Central memory CD4-positive, alpha-beta T cell (primary cell): ENCODE measurements at regions not wholly inside any gene's neighbourhood (a gene's known extent, or its start where the extent isn't known, plus 50 kb on each side); places are given as distances from the start of the nearest gene placed in this dataset.

ENCODE experiments used
- DNase-seq: peaks from one replicate; pipeline ENCODE4 v3.0.0; 2022

DNA sequence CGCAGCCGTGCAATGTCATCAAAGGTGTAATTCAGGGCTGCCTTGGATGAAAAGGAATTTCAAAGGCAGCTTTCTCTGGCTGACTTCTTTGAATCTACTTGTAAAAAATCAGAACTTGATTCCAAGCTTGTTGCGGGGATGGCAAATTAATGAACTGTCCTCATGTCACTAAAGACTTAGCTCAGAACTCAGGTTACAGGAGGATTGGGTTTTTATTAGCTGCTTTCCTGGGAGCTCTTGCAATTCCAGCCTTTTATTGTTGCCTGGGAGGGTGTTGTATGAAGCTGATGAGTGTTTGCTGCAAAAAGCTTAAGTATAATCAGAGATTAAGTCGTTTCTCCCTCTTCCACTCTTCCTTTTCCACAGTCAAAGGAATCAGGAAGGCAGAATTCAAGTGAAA, 113.0 kb upstream of the CDH4 start:
- no peak for DNase-seq

DNA sequence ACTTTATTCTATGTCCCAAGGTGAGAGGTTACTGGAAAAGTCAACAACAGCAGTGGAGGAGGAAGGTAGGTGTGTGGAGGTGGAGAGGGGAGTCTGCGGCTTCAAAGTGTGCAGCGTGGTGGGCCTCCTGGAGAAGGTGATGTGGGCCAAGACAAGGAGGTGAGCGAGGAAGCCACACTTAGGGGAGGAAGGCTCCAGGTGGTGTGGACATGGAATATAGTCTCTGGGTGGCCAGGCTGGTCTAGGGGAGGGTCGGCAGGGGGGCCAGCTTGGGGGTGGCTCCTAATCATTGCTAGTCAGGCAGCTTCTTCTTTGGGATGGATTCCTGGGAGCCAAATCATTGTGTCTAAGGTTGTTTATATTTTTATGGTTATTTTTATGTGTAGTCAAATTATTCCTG, 111.5 kb upstream of the CDH4 start:
- no peak for DNase-seq

DNA sequence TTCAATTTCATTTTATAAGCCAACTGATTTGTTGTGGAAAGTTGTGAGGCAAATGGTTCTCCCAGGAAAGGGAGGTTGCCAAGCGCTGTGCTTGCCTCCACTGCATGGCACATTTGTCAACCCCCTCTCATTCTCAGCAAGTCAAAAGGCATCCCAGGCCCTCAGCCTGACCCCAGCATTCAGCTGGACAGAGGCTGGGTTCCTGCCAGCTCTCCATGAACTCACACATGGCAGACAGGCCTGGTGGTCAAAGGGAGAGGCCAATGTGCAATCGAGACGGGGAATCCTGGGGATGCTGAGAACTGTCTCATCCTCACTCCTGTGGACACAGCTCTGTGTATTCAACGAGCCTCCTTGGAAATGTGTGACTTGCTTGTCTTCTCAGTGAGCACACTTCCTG, 106.0 kb upstream of the CDH4 start:
- no peak for DNase-seq

DNA sequence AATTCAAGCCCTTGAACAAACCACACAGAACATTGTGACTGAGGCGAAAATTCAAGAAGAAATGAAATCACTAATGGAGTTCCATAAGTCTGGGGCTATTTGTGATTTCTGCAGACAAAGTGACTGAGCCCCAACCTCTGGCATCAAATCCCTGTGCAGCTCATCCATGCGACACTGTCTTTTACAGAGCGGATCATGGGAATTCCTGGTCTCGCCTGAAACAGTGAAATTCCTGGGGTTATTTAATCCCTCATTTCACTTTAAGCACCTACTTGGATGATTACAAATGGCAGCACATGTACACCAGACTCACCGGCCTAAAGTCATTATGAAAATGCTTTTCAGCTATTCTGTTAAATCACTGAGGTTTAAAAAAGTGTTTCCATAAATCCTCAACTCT, 102.4 kb upstream of the CDH4 start:
- DNase-seq = no peak

DNA sequence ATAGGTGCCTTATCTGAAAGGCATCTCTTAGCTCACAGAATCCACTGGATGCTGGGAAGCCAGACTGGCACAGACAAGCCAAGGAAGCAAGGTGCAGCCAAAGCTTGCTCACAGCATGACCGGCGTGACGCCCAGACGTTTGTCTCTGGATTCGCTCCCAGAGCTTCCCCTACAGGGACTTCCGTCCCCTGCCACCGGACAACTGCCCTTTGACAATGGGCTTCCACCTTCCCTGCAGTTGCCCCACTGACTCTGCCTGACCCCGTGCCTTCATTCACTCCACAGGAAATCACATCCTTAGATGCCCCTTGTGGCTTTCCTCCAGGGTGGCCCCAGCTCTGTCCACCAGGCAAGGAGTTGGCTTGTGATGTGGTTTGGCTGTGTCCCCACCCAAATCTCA, 94.8 kb upstream of the CDH4 start:
- DNase-seq = no peak

DNA sequence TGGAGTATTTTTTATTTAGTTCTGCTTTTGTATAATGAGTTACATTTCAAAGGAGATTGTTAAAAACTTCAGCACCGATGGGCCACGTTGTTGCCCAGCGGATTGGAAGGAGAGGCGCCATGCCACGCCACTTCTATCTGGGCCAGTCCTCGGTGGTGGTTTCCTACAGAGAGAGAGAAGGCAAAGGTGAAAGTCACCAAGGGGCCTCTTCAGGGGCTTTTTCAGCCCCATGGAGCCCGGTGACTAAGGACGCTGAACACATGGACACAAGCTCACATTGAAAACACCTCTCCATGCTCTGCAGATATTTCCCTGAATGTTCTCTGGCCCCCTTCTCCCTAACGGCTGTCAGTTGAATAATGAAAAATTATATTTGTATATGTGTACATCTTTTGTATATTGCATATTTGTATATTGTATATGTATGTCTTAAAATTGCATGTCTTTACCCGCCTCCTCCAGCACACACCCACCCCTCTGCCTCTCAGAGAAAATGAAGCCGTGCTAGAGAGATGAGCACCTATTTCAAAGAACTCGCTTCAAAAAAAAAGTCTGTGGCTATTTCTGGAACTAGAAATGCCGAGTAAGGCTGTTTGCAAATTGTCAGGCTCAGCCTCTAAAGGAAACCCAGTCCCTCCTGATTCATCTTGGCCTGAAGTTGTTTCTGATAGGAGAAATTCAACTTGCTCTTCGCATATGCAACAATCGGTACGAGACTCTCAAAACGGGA, 91.9 kb upstream of the CDH4 start:
- no peak for DNase-seq

DNA sequence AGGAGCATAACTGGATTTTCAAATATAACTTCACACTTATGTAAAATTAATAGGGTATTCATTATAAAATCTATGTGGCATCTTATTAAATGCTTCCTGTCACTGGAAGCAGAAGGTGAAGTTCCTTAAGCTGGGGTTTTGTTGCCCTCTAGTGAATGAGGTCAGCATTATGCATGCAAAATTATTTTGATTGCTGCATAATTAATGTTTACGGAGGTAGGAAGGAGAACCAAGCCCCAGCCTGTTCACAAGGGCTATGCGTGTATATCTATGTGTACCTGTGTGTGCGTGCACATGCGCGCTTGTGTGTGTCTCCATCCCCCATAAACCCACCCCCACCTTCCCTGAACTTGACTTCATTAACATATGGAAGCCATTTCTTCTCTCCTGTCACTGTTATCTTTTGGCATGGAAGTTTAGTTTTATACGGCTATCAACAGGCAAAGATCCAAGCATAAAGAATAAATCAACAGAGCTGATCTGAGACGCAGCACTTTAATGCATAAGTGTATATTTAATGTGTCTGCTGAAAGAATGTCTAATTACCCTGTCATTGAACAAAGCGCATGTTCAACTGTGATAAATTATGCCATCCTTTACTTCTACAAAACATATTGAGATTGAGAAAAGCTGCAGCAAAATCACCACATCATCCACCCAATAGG, 90.2 kb upstream of the CDH4 start:
- DNase-seq = no peak

DNA sequence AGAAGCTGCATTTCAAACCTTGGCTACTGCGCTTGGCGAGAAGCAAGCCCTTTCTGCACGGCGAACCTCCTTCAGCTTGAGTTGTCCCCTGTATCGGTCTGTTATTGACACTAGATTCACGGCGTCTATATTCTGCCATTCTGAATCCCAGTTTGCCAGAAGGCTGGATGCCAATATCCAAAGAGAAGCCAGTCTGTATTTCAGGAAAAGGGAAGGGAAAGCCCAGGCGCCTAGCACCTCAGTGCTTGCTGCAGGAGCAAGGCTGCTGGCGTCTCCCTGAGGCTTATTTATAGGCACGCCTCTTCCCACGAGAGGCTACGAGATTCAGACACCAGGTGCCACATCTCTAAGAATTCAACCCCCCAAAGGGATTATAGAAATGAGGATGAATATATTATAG, 89.6 kb upstream of the CDH4 start:
- DNase-seq = no peak

DNA sequence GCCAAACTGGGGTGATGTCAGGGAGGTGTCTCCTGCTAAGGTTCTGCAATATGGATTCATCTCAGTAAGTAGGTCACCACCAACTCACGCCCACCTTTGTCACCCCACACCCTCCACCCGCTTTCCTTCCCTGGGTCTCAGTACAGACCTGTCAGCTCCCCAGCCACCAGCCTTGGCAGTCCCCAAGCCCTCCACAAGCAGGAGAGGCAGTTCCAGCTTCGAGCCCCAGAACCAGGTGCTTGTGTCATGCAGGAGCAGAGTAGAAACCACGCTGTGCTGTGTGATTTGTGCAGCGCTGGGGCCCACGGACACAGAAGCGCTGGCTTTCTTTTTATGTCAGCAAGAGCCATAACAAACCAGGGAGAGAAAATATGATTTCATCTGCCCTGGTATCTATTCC, 89.0 kb upstream of the CDH4 start:
- DNase-seq = no peak

DNA sequence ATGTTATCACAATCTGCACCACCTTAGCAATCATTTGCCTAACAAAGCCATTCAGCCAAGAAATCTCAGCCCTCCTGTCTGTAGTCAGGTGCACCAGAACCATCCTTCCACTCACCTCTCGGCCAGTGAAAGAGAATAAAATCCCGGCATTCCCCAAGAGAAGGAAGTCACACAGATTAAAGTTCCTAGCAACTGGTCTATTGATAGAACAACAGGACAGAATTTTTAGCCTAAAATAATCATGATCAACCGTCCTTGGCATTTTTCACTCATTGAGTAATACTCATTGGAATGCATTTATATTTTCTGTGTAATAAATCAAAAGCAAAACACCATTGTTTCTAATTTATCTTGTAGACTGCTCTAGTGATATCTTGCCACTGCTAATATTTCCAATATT, 85.7 kb upstream of the CDH4 start:
- DNase-seq = no peak

DNA sequence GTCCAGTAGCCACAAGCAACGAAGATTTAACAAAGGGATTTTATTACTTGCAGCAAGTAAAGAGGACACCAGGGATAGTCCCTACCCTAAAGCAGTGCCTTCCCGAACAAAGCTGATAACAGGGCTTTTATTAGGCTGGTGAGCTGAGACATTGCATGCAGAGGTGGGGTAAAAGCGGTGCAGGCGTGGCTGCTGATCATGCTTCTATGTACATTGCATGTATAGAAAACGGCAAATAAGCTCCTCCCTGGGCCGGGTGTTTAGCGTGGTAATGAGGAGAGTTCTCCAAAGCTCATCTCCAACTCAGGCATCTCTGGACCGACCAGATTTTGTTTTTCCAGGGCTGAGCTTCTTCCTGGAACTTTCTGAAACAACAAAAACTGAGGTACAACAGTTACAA, 83.5 kb upstream of the CDH4 start:
- DNase-seq = no peak

DNA sequence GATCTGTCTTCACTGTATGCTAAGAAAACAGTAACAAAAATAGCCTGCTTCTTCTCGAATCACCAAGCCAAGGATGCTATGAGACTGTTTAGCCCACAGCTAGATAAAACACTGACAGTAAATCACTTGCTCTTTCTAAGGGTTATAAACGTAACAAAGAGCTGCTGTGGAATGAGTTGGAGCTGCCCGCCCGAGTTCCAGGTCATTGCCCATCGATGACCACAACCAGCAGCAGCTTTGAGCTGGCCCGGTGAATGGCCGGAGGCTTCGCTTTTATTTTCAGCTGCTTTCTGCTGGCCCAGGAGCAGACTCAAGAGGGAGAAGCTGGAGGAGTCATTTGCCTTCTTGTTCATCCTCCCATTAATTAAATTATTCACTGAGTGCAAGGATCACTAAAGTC, 82.2 kb upstream of the CDH4 start:
- DNase-seq = no peak

DNA sequence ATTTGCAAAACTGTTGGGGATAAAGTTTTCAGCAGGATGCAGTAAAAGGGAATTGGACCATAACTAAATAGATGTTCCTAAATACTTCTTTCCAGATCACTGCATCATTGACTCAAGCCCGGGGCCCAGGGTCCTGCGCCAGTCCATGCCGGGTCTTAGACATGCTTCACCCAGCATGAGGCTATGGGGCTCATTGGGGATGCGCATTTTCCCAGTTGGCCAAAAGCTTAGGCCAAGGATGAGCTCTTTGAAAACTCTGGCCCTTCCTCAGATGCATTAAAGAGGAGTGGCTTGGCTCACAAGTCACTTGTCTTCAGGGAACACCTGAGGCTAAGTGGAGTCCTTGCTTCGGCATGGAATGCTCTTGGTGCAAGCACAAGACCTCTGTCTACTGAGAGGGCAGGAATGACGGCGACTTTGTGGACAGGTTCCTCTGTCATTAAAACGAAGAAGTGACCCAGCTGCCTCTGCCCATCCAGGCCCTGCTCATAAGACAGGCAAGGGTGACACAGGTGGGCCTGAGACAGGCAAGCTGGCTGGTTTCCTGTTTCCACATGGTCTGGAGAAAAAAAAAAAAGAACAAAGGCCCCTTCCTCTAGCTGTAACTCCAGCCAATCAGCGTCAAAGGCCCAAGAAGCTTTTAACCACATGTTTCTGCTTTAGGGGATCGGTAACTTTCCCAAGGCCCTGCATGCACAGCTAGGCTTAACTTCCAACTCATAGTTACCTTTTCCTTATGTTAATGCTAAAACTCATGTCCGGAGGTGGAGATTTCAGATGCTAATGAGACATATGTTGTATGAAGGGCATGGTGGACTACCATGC, 81.4 kb upstream of the CDH4 start:
- no peak for DNase-seq

DNA sequence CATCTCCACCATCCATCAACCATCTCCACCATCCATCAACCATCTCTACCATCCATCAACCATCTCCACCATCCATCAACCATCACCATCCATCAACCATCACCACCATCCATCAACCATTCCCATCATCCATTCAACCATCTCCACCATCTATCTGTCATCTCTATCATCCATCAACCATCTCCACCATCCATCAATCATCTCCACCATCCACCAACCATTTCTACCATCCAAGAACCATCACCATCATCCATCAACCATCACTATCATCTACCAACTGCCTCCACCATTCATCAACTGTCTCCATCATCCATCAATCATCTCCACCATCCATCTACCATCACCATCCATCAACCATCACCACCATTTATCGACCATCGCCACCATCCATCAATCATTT, 78.8 kb upstream of the CDH4 start:
- no peak for DNase-seq

DNA sequence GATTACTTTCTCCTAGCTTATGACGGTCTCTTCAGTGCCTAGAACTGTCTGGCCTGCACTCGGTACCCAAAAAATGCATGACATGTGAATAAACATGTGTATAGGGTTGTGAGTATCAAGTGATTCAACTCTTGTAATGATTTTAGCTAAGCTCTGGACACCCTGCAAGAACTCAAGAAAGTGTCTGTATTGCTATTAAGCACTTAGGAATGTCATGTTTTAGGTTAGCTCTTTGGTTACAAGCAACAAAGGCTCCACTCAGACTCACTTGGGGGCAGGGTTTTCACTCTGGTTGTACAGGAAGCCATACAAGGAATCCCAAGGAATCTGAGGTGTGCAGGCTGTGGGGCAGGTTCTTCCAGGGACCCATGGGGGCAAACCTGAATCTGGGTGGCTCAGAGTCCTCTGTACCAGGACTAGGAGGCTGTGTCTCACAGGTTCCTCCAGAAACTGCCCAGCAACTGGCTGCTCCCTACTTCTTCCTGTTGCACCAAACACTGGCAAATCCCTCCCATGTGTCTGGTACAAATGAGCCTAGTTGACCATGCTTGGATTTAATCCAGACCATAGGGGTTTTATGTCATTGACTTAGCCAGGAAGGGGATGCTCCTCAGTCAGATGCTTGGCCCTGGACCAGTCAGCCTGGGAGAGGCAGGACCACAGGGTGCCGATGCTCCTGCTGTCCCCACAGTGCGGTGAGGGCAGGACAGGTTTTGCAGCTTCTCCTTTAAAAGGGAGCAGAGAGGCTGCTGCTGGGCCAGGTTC, 77.9 kb upstream of the CDH4 start:
- no peak for DNase-seq

DNA sequence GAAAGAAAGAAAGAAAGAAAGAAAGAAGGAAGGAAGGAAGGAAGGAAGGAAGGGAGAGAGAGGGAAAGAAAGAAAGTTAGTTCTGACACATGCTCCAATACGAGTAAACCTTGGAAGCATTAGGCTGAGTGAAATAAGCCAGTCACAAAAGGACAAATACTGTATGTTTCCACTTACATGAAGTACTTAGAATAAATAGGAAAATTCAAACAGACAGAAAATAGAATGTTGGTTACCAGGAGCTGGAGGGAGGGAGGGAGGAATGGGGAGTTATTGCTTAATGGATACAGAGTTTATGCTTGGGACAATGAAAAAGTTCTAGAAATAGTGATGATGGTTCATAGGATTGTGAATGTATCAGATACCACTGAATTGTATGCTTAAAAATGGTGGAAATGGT, 75.2 kb upstream of the CDH4 start:
- DNase-seq = no peak

DNA sequence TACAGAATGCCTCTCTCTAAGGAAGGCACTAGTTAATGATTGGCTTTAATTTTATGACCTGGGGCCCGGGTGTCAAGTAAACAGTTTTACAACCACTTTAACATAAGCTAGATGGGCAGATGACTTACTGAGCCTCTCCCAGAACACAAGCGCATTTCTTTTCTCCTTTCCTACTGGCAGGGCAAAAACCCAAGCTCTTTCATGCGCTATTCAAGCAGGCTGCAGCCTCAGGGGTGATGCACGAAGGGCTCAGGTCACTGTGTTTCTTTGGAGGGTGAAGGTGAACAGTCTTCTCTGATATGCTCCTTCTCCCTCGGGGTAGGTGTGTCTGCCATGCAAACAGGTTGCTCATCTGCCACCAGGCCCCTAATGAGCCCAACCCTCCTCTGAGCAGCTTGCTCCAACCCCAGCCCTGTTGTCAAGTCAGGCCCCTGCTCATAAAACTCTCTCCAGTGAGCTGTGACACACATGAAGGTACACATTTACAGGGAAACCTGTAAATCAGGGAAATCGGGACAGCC, 73.5 kb upstream of the CDH4 start:
- DNase-seq = no peak

DNA sequence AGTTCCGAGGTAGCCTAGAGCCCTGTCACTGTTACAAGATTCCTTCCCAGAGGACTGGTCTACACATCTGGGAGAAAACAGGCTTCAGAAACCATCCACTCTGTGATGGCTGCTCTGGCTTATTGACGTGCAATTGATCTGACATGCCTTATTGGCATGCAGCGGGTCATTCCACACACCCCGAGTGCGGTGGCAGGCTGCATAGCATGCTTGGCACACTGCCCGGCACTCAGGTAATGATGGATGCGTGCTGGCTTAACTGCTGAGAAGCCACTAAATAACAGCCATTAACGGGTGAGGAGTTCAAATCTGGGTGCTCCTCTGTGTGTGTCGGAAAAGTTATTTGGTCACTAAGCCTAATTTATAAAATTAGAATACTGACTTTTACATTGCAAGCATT, 67.9 kb upstream of the CDH4 start:
- DNase-seq = no peak

DNA sequence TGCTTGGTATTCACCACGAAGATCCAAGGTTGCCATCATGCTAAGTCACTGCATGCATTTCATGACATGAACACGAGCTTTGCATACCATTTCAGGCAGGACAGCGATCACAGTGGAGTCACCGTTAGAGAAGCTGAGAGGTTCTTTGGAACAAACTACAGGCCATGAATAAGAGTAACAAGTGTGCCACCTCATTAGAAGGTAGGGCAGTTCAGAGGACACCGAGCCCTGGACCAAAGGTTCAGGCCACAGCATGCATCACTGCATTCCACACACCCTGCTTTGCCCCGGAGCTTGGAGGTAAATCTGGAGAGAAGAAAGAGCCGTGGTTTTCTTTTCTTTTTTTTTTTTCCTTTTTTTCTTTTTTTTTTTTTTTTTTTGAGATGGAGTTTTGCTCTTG, 66.9 kb upstream of the CDH4 start:
- no peak for DNase-seq

DNA sequence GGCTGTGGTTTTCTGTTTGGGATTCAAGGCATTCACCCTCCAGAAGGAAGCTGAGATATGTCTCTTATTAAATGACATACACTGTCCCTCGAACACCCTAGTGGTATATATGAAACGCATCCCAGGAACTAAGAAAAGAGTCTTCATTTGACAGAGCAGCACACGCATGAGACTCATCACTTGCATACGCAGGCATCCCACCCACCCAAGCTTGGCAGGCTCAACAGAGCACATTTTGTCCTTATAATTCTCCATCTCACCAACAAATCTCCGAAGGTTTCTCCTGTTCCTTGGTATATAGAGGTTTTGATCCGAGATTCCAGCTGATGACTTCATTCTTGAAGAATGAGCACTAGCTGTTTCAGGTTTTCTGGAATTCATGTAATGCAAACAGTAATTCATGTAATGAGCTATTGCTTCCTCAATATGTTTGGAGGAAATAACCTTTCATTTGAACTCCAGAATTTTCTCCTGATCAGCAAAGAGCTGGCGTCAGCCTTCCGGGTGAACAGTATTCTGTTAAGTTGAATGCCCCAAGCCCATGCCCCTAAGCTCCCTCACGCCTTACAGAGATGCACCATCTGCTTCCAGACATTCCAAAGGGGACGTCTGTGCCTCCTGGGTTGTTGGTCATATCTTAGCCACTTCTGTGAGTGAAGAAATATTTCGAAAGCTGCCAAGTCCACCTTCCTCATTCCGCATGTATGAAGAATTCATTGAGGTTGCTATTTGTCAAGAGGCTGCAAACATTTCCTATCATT, 66.0 kb upstream of the CDH4 start:
- DNase-seq = no peak

DNA sequence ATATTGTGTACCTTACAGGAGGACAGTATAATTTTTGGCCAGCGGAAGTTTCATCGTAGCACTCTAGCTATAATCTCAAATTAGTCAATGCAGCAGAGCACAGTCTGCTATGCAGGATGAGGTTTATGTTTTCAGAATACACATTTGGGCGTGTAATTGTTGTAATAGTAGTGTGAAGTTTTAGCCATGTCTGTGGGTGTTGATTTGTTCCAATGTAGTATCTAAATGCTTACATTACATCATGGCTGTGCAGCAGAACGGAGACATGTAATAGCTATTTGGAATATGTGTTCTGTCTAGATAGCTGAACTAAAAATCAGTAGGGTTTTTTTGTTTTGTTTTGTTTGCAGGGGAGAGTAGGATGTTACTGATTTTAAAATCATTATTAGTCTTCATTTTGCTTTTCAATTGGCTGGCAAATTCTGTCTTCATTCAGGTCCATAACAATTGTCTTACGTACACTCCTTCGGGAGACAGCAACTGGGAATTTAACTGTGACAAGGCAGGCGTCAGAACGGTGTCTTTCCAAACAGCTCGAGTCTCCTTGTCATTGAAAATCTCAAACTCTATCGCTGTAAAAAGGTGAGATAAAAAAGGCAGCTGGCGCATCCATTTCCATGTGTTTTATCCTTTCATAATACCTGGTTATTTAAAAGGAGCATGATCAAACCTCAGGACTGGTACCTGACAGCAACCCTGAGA, 65.1 kb upstream of the CDH4 start:
- DNase-seq = no peak

DNA sequence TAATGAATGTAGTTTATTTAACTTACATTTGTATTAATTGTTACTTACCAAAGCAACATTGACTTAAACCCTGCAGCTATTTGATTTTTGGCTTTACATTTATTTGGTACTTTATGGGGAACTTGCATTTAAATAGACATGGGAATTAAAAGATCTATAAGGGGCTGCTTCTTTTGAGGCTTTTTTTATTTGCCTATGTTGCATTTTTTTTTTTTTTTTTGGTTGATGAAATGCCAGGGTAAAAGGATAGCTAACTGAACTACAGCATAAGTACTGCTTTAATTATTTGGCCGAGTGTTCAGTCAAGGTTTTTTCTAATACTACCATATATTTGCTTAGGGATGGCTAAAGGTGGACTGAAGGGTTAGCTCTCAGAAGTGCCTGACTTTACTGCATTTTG, 62.5 kb upstream of the CDH4 start:
- DNase-seq = no peak
